ENCODE measurements at regions not wholly inside any gene's neighbourhood (a gene's known extent, or its start where the extent isn't known, plus 50 kb on each side); places are given as distances from the start of the nearest gene placed in this dataset.

DNA sequence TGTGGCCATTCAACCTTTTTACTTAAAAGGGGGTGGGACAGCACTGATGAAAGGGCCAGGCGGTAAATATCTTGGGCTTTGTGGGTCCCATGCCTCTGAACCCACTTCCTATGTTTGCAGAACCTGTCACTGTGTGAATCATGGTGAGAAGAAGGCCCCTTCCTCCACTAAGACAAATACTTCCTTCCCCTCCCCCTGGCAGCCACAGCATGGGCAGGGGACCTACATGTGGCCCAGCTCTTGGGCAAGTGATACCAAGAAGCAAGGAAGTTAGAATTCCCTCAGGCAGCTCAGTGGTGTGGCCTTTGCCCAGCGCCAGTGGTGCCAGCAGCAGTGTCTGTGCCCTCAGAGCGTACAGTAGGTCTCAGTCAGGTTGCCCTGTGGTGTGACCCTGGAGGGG, 168.6 kb downstream of the TRIM33 start:
- FAIRE-seq, result no peak

DNA sequence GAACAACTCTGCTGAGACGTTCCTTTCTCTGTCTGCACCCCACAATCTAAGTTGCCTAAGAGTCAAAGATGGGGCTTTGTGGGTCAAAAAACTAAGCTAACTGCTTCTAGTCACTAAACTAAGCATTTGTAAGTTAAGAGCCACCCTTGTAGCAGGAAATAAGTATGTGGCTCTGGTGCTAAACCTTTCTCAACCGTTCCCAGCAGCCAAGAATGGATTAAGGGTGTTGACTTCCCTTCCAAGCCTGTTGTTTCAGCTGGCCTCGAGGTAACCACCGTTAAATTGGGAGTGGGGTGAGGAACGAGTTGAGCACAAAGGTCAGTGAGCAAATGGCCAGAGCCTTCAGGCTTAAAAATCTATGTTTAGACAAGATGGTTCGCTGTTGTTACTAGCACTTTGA, 169.1 kb downstream of the TRIM33 start:
- no peak for FAIRE-seq

DNA sequence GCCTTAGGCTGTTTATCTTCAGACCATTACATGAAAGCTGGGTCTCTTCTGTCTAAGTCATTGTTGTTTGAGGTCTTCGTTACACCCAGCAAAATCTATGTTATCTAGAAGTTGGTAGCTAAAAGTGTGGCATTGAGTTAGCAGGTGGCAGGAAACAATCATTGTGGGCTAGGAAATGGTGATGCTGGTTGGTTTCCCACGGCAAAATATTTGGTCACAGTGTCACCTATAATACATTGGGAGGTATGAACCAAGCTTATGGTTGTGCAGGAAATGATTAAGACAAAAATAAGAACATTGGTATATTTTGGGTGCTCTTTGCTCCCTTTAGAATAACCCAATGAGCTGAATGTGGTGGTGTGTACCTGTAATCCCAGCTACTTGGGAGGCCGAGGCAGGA, 169.7 kb downstream of the TRIM33 start:
- FAIRE-seq, result no peak

DNA sequence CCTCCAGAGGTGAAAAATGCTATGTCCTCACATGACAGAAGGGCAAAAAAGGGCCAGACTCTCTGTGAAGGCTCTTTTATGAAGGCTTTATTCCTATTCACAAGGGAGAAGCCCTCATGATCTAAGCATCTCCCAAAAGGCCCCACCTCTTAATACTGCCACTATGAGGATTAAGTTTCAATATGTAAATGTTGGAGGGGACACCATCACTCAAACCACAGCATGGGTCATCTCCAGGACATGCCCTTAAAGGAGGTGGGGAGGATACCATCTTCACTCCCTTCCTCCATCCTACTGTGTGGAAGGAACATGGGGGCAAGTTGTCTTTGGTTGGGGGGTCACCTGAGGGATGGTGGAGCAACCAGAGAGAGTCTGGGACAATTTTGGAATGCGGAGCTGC, 170.1 kb downstream of the TRIM33 start:
- FAIRE-seq, result no peak

DNA sequence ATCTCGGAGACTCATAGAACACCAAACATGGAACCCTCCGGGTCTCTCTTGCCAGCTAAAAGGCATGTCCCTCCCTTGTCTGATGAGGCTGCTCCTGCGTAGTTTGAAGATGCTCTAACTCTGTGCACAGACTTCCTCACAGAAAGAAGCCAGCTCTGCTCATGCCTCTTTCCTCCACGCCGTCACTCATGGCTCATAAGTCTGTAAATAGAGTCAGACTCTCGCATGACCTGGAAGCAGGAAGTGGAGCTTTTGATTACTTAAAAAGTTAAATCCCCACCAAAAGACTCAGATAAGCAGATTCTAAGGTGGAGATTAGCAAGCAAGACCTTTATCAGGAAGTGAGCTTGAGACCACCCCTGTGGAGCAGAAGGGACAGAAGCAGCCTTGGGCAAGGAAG, 171.6 kb downstream of the TRIM33 start:
- FAIRE-seq, result no peak

DNA sequence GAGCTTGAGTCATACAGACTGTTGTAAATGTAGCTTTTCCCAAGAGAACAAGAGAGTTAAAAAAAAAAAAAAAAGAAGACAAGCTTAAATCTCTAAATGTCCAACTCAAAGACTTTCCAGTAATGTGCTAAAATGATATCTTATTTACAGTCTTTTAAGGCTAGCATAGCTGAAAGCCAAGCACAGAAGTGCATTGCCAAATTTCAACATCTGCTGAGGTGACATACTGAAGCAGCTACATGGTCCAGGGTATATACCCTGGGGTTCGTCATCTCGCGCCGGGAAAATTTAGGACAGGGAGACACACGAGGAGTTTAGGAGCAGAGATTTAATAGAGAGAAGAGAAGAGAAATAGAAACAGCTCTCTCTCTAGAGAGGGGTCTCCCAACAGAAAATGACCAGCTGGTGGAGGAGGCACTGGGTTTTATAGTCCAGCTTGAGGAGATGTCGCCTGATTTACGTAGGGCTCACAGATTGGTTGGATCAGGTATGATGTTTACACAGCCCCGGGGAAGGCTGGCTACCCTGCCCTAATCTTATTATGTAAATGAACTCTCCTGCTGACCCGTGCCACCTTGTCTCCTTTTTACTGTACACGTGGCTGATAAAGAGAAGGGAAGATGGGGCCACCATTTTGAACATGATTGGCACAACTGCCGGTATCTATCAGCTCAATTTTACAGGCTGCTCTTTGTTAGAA, 172.7 kb downstream of the TRIM33 start:
- no peak for FAIRE-seq

DNA sequence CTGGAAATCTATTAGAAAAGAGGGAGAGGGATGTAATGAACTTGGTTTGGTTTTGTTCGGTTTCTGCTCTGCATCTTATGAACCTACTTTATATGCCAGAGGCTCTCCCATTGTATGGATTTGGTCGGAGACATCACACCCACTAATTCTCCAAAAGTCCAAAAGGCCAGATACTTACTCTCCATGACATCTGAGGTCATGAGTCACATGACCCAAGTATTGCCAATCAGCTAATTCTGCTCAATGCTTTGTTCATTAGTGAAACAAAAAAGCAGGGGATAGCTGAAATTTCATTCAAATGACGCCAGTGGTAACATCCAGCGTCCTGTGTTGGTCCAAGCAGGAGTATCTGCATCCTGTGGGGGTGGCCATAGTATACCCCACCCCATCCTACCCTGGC, 173.6 kb downstream of the TRIM33 start:
- no peak for FAIRE-seq

DNA sequence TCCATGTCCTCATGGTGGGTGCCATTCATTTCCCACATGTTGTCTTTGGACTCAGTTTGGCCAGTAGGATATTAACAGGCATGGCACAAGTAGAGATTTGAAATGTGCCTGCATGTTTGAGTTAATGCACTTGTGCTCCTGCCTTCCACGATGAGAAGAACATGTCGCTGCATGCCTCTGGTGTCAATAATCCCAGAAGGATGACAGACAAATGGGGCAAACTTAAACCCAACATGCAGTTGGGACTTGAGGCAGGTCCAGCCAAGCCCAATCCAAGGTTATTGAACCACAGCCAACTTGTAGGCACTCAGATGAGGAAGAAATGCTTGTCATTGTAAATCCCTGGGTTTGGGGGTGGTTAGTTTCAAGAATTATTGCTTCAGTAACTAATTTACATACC, 174.6 kb downstream of the TRIM33 start:
- no peak for FAIRE-seq

DNA sequence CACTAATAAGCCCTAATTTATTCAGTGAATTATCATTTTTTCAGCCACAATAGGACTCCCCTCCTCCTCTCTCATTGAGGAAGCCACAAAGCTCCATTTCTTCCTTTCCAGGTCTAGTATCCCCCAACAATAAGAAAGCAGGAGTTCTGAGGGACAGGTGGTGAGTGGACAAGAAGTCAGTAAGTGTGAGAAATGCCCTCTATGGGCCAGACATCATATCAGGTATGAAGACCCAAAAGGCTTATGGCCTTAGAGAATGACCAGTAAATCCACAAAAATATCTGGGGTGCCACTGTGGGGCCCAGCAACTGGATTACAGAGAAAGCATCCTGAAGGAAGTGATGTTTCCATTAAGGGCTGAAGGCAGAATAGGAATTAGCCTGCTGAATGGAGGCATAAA, 175.7 kb downstream of the TRIM33 start:
- FAIRE-seq, result no peak

DNA sequence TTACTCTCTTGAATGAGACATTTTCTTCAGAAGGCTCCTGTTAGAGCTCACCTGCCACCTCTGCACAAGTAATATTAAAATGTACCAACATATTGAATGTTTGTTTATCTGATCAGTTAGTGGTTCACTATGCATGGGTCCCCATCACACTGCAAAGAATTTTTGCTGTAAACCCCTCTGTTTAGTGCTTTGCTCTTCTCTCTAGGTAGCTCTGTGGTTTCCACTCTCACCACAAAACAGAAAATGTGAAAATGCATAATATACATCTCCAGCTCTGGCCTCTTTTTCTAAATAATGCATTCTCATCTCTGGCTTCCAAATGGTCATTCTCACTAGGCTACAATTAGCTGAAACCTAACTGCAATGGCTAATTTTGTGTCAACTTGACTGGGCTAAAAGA, 176.7 kb downstream of the TRIM33 start:
- FAIRE-seq, result no peak

DNA sequence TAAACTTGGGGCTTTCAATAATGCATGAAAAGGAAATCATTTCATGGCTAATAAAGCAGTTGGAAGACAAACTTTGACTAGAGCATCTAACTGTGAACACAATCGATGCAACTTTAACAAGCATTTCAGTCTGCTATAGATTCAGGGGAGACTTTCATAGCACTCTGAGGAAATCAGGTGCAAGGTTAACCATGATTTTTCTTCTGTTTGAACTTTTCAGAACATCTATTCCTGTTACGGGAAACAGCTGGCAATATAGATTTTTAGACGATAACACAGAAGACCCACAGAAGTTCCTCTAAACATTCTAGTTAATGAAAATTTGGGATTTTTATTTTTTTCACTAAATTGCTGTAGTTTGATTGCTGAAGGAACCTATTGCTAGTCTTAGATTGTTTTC, 177.3 kb downstream of the TRIM33 start:
- no peak for FAIRE-seq

DNA sequence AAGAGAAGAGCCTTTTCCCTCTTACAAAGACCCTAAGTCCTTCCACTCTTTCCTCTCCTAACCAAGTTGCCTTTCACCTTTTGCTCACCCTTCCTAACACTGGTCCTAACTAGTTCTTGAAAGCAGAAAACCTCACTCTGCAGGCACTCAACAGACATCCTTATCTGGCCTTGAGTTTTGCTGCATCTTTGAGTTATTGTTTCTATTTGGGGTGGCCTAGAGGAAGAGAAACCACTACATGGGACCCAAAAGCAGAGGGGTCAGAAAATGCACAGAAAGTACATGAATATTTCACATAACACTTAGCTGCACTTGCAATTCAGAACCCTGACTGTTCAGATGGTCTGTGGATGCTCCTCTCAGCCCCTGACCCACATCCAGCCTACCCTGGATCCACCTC, 178.3 kb upstream of the SYT6 start:
- no peak for FAIRE-seq

DNA sequence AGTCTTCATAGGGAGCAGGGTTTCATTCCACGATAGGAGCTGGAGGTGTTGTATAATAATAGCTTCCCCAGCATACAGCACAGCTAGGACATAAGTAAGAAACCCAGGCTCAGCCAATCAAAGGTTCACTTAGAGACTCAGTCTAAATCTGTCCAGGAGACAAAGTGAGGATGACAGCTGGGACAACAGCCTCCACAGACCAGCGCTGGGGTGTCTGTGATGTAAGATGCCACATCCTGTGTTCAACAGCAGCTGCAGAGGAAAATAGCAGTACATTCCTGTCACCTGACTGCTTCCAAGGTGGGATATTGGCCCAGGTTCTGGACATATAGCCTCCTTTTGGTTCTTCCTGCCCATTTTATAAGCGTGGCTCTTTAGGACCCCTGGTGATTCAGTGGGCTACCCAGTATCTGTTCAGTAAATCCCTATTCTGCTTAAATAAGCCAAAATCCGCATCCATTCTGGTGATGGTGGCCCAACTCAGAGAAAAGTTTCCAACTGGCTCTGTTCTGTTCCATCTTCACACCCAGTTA, 176.8 kb upstream of the SYT6 start:
- no peak for FAIRE-seq

DNA sequence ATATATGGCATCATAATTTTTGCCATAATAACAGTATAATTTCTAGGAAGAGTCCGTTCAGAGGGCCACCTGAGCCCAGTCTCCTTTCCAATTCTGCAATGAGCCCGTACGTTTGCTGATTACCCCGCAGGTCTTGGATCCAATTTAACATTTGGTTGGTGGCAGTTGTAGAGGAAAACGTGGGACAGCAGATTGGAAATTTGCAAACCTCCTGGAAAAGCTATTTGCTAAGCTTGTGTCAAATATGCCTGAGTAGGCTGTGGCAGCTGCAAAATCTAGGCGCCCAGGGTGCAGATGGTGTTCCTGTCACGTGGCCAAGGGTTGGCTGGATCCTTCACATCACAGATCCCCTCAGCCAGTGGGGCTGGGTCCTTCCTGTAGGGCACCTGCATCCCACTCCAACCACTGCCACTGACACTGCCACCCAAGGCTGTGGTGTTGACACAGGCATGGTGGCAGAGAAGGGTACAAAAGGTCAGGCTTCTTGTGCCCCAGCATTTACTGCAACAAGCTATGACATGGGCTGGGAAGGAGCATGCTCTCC, 174.8 kb upstream of the SYT6 start:
- FAIRE-seq, result no peak

DNA sequence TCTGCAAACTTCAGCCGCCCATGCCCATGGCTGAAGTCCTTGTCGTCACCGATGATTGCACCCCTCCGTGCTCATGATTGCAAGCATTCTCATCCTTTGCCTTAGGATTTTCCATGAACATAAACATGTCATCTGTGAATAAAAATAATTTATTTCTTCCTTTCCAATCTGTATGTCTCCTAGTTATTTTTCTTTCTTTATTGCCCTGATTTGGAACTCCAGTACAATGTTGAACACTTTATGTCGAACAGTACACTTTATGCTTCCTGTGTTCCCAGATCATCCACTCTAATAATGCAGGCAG, 170.9 kb upstream of the SYT6 start:
- FAIRE-seq, result no peak

DNA sequence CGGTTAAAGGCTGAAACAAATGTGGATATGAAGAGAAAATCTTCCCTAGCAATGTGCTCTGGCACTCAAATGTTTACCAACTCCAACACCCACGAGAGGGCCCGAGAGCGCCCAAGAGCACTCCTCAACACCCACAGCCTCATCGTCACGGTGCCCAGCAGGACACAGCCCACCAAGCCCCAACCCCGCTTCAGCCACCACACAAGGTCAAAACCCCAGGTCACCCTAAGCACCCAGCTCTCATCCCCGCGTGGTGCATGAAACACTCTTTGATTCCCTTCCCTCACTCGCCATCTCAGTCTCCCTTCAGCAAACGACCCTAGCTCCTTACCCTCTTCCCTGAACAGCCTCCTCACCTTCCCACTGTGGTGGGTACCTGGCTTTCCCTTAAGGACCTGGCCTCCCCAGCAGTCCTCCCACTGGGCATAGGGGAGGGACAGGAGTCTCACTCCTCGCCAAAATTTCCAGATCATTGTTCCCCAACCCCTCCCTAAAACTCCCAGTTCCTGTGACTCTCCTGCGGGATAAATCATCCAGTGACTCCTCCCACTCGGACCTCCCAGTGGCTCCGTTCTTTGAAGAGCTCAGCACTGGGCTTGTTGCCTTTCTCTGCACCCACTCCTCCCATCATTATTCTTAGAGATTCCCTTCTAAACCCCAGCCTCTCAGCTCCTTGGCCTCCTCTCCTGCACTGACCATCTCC, 170.4 kb upstream of the SYT6 start:
- FAIRE-seq, result no peak

DNA sequence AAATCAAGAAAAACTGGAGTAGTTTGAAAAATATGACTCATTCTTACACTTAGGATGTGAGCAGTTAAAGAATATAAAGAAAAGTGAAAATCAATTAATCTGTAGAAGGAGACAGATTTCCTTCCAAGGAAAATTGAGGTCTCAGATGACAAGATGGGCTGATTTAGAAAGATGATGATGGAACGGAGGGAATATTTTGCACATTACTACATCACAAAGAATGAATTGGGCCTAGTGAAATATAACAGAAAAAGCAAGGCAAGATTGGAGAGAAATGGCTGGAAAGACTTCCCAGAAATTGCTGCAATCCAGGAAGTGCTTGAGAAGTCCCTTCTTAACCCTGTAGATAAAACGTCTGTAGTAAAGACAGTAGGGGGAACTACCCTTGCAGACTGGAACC, 169.1 kb upstream of the SYT6 start:
- FAIRE-seq, result no peak

DNA sequence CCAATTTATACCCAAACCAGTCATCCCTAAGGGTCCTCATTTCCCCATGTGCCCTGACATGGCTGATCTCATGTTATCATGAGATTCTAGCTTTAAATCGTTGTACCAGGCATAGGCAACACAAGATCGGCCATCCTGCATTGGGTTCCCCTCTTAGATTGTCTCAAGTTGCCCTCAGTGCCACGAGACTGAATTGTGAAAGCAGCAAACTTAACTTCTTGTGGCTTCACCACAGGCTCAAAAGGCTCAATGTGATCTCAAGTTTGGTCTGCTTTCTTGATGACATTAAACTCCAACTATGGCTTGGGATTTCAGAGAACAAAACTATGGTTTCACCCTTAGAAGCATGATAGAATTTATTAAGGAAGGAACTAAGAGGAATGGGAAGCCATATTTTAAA, 168.5 kb upstream of the SYT6 start:
- no peak for FAIRE-seq

DNA sequence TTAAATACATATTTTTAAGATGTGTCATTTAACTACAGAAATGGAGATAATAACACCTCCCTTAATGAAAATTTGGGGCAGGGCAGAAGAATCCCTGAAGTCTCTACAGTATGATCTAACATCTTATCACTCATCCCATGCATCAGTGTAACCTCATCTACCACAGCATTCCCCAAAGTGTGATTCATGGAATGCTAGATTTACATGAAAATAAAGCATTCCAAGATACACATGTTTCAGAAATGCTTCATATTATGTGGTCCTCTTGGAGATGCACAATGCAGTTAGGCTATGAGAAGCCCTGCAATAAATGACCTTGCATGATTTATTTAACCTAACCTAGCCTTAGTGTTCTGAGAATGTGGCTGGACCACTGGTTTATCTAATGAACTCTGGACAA, 166.9 kb upstream of the SYT6 start:
- FAIRE-seq, result no peak

DNA sequence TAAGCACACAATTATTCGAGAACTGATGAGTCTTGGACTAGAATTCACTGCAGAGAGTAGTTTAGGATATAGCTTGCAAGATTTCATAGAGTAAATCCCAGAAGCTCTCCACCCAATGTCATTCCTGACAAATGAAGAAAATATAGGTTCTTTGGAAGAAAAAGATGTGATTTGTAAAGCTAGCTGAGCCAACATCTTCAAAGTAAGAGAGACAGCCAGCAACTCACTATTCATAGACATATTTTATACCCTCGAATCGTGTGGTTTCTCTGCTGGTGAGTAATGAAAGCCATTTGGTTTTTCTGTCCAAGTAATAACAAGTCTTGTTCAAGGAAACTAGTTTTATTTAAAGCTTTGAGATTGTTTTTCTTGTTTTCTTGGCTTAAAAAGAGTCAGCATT, 165.7 kb upstream of the SYT6 start:
- FAIRE-seq, result no peak

DNA sequence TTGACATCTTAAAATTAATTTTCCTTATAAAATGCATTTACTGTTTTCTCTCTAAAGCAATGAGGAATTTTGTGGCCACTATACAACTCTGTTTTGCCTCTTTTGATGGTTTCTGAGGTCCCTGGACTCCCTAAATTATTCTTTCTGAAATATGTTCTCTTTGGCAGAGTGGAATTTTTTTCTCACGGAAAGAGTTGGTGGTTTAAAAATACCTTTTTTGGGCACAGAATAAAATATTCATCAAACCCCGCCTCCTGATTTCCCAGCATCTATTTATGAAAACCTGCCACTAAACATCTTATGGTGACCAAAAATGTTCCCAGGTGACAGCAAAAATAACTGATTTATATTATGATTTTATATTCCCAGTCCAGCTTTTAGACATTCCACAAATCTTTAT, 165.3 kb upstream of the SYT6 start:
- FAIRE-seq, result no peak

DNA sequence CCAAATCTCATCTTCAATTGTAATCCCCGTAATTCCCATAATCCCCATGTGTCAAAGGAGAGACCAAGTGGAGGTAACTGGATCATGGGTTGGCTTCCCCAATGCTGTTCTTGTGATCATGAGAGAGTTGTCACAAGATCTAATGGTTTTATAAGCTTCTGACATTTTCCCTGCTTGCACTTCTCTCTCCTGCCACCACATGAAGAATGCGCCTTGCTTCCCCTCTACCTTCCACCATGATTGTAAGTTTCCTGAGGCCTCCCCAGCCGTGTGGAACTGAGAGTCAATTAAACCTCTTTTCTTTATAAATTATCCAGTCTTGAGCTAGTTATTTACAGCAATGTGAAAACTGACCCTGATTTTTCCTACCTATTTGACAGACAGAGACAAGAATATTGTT, 162.5 kb upstream of the SYT6 start:
- no peak for FAIRE-seq

DNA sequence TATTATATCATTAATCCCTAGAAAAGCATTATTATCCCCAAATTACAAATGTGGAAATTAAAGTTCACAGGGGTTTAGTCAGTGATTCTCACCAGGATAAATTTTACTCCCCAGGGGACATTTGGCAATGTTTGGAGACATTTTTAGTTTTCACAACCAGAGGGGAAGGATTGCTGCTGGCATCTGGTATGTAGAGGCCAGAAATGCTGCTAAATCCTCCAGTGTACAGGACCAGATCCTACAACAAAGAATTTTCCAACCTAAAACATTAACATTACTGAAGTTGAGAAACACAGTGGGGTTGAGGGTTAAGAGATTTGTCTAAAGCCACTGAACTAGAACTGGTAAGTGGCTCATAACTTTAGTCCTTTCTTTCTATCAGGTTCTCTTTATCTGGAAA, 162.0 kb upstream of the SYT6 start:
- FAIRE-seq, result no peak

DNA sequence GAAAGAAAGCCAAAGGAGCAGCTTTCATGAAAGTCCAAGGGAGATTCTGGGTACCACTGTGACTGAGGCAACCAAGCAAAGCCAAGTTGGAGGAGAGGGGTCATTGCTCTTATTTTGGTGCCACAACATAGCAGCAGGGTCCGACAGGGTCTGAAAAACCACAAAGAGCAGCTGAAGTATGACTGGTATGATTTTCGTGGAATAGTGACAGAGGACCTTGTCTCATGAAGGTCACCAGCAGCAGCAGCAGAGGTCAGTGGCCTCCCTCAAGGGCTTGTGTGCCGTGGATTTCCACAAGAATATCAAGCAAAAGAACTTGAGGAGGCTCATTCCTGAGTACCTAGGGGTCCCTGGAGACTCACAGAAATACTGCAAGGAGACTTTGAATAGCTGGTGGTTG, 160.9 kb upstream of the SYT6 start:
- FAIRE-seq, result no peak

DNA sequence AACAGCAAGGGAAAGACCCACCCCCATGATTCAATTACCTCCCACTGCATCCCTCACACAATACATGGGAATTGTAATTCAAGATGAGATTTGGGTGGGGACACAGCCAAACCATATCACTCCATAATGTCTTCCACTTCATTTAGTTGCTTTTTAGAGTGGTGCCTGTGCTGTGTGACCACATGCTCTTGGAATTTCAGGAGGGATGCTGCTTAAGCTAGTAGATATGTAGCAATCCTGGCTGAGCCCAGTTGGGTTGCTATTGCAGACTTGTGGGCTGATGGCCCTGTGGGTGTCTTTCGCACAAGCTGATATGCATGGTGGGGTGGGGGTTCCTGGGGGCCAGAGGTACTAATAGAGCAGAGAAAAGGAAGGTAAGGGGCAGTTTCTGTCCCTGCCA, 160.4 kb upstream of the SYT6 start:
- no peak for FAIRE-seq

Data from islet of Langerhans (tissue), 1 donor.